Stimulated activated CD8-positive, alpha-beta memory T cell treated with anti-CD3 and anti-CD28 coated beads, Interleukin-2, amount 100 ng/mL, for 1 hour (primary cell): ENCODE measurements at regions not wholly inside any gene's neighbourhood (a gene's known extent, or its start where the extent isn't known, plus 50 kb on each side); places are given as distances from the start of the nearest gene placed in this dataset.
"Not testable (repeated sequence)": the region's sequence is repeated elsewhere in the genome, so short reads cannot be mapped to it uniquely, and the experiment has no call there.

ENCODE experiments used
- DNase-seq, 2 donors: peaks; one replicate each; pipeline ENCODE4 v3.0.0-alpha.2; 2020; ENCODE audit warnings: low read depth in 2 of 2

- no peak for DNase-seq
These were observed 56.2 kb upstream of the NID2 start for GRCh38 chr14:52124791-52125684.

- DNase-seq, result not testable (repeated sequence)
These were observed 53.3 kb upstream of the NID2 start for GRCh38 chr14:52122163-52122562.

- no peak for DNase-seq
These were observed 52.6 kb upstream of the NID2 start for GRCh38 chr14:52121441-52121840.

GRCh38 chr14:52119030-52119429 lies 50.2 kb upstream of the NID2 start:
- no peak for DNase-seq
